ENCODE measurements at regions not wholly inside any gene's neighbourhood (a gene's known extent, or its start where the extent isn't known, plus 50 kb on each side); places are given as distances from the start of the nearest gene placed in this dataset.

GRCh38 chr9:99421369-99421768, 199.3 kb downstream of the SEC61B start:
- no peak for TF ChIP-seq CTCF (IDR thresholded peaks at IDR 0.05)
- no peak for TF ChIP-seq POLR2A (IDR thresholded peaks at IDR 0.05)
- TF ChIP-seq POLR2AphosphoS5 (IDR thresholded peaks at IDR 0.05), result no peak
